KMS-11 (cell line): ENCODE measurements at regions not wholly inside any gene's neighbourhood (a gene's known extent, or its start where the extent isn't known, plus 50 kb on each side); places are given as distances from the start of the nearest gene placed in this dataset.

Source experiments
- H2AFZ ChIP-seq: fragments of 200-600 bp; sonication (generic); 2 replicates; pipeline ENCODE4 v1.6.1; 2016; ENCODE audit warnings: antibody characterized with exemption, mixed run types, low read depth
- H3K27ac ChIP-seq: fragments of 200-600 bp; sonication (generic); 2 replicates; pipeline ENCODE4 v1.6.1; 2016; ENCODE audit warnings: mild to moderate bottlenecking, mixed run types
- H3K27me3 ChIP-seq: fragments of 200-600 bp; sonication (generic); 2 replicates; pipeline ENCODE4 v1.6.1; 2017; ENCODE audit warnings: mild to moderate bottlenecking, low read depth, mixed run types, moderate library complexity; ENCODE audit not compliant: insufficient read depth
- H3K36me3 ChIP-seq: fragments of 200-600 bp; sonication (generic); 2 replicates; pipeline ENCODE4 v1.6.1; 2017; ENCODE audit warnings: mild to moderate bottlenecking, mixed run types; ENCODE audit not compliant: insufficient read depth
- H3K4me1 ChIP-seq: fragments of 200-600 bp; sonication (generic); 2 replicates; pipeline ENCODE4 v1.6.1; 2016; ENCODE audit warnings: mild to moderate bottlenecking, low read depth, mixed run types; ENCODE audit not compliant: poor library complexity, severe bottlenecking
- H3K4me2 ChIP-seq: fragments of 200-600 bp; sonication (generic); 2 replicates; pipeline ENCODE4 v1.7.0; 2016; ENCODE audit warnings: mild to moderate bottlenecking, mixed run types
- H3K4me3 ChIP-seq: fragments of 200-600 bp; sonication (generic); IDR thresholded peaks from 2 replicates; pipeline ENCODE4 v1.6.1; 2017; ENCODE audit warnings: low read depth, low read length, mixed read lengths; ENCODE audit not compliant: insufficient read depth
- H3K79me2 ChIP-seq: fragments of 200-600 bp; sonication (generic); 2 replicates; pipeline ENCODE4 v1.6.1; 2016; ENCODE audit warnings: low read depth, mixed run types; ENCODE audit not compliant: insufficient read depth
- H3K9ac ChIP-seq: fragments of 200-600 bp; sonication (generic); 2 replicates; pipeline ENCODE4 v1.6.1; 2016; ENCODE audit warnings: mild to moderate bottlenecking, mixed run types
- H4K20me1 ChIP-seq: fragments of 200-600 bp; sonication (generic); 2 replicates; pipeline ENCODE4 v1.6.1; 2016; ENCODE audit warnings: mild to moderate bottlenecking, mixed run types; ENCODE audit not compliant: insufficient read depth
- TF ChIP-seq, protein P1 (sequence below): fragments of 200-600 bp; sonication (generic); conservative IDR thresholded peaks from 2 replicates; pipeline ENCODE4 v1.6.1; 2017; ENCODE audit warnings: low read depth, mild to moderate bottlenecking, antibody characterized with exemption, low read length, moderate library complexity, mixed read lengths

DNA sequence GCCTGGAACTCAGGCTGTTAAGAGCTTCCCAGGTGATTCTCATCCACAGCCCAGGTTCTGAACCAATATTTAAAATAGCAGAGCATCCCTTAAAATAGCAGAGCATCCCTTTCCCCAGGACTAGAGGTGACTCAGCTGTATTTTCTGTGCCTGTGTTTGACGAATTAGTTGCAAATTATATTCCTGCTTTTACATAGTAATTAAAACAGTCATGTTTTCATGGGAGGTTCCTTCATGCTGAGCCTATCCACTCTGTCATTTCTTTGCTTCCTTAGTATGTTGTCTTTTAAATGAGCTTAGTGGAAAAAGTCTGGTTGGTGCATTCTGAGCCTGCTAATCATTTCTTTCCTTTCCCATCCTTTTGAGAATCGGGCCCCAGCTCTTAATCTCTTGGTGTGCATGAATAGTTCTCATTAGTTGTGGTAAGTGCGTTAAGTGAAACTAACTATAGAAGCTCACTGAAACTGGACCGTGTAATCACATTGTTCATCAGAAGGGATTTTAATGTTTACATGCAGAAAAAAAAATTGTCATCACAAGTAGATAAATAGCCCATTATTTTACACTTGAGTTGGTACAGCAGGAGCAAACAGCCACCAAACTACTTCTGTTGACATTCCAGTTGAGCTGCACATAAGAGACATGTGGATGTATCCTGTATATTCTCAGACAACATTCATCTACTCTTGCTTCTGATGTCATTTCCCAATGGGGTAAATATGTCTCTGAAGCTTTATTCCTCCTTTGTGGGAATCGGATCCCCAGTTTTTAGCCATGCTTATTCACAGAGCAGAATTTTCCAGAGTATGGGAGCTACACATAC is 596.9 kb upstream of the WWC1 start:
- no peaks in the 10 kb centered on the region for H3K4me1 ChIP-seq
- no peak overlapping the region for H3K4me2 ChIP-seq
- H3K27me3 ChIP-seq = no peaks in the 10 kb centered on the region
- H2AFZ ChIP-seq = no peak overlapping the region
- H3K4me3 ChIP-seq = no peak overlapping the region
- H3K9ac ChIP-seq = no peak overlapping the region
- H3K27ac ChIP-seq = no peak overlapping the region
- H3K79me2 ChIP-seq = no peaks in the 10 kb centered on the region
- H3K36me3 ChIP-seq = no peaks in the 10 kb centered on the region
- TF ChIP-seq, protein P1, sequence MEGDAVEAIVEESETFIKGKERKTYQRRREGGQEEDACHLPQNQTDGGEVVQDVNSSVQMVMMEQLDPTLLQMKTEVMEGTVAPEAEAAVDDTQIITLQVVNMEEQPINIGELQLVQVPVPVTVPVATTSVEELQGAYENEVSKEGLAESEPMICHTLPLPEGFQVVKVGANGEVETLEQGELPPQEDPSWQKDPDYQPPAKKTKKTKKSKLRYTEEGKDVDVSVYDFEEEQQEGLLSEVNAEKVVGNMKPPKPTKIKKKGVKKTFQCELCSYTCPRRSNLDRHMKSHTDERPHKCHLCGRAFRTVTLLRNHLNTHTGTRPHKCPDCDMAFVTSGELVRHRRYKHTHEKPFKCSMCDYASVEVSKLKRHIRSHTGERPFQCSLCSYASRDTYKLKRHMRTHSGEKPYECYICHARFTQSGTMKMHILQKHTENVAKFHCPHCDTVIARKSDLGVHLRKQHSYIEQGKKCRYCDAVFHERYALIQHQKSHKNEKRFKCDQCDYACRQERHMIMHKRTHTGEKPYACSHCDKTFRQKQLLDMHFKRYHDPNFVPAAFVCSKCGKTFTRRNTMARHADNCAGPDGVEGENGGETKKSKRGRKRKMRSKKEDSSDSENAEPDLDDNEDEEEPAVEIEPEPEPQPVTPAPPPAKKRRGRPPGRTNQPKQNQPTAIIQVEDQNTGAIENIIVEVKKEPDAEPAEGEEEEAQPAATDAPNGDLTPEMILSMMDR = no peak
- H4K20me1 ChIP-seq = no peaks in the 10 kb centered on the region

DNA sequence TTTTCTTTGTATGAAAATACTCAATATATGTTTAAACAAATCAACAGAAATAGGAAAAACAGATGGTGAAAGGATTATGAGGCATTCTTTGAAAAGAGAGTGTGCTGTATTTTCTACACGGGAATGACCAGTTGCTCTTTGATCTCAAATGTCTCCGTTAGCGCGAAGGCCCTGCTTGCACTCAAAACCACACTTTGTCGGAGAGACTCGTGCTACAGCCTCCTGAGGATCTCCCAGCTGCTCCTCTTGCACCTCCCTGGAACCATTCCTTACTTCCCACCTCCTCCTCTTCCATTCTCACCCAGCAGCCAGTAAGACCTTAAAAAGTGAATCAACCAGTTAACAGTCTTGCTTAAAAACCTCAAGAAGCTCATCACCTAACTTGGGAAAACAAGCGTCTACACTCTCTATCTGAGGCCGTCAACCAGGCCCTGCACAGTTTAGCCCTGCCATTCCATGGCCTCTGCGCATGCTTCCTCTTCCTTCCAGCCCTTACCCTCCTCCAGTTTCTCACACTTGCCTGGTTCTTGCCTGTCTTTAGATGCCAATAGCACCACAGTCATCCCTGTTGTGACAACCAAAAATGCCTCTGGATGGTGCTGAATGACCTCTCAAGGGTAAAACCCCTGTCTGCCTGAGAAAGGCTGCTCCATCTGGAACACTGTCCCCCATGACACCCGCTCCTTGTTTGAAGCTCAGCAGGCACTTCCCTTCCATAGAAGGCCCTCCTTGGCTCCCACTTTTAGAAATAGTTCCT is 594.7 kb upstream of the WWC1 start:
- Histone ChIP-seq H4K20me1 (no peaks in the 10 kb centered on the region), H2AFZ (no peak overlapping the region)

DNA sequence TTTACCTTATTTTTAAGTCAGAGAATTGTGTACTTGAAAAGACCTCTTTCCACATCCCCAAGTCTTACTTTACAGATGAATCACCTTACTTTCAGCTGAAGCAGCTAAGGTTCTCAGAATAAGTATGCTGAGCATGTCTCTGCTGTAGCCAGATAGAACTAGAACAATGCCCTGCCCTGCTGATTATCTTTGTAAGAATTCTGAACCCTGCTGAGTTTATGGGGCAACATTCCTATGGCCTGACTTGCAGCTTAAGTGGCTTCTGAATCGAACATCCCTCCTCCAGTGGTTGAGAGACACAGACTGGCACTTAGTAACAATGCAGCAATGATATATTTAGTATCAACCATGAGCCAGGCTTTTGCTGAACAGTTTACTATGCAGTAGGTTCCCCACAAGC is 592.0 kb upstream of the WWC1 start:
- Histone ChIP-seq H3K9ac (no peak overlapping the region), H3K27ac (no peak overlapping the region), H3K4me3 (no peak overlapping the region), H3K36me3 (no peaks in the 10 kb centered on the region), H3K79me2 (no peaks in the 10 kb centered on the region), H2AFZ (no peak overlapping the region), H4K20me1 (no peaks in the 10 kb centered on the region), H3K4me1 (no peaks in the 10 kb centered on the region), H3K27me3 (no peaks in the 10 kb centered on the region), H3K4me2 (no peak overlapping the region)
- TF ChIP-seq, protein P1 = no peak

More for the DNA sequence above, 594.7 kb upstream of the WWC1 start:
- Histone ChIP-seq H3K36me3 (no peaks in the 10 kb centered on the region), H3K27ac (no peak overlapping the region), H3K27me3 (no peaks in the 10 kb centered on the region), H3K4me2 (no peak overlapping the region), H3K4me3 (no peak overlapping the region), H3K4me1 (no peaks in the 10 kb centered on the region), H3K9ac (no peak overlapping the region), H3K79me2 (no peaks in the 10 kb centered on the region)
- TF ChIP-seq, protein P1 = no peak

DNA sequence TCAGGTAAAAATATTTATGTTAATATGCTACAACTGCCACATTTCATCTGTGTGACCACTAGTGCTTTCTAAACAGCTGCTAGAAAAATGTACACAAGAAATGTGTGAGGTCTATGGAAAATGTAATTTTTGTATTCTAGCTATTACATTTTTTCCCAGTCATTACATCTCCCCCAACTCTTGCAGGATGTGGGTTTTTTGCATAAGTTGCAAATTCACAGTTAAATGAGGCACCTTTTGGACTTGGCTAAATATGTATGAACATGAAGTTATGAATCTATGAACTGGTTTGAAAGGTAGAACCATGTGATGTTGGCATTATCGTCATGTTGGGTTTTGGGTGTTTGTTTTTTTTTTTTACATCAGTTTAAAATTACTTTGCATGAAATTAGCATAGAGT is 590.4 kb upstream of the WWC1 start:
- H3K4me2 ChIP-seq = no peak overlapping the region
- H3K27me3 ChIP-seq = no peaks in the 10 kb centered on the region
- H3K9ac ChIP-seq = no peak overlapping the region
- TF ChIP-seq, protein P1 = no peak
- H3K4me1 ChIP-seq = no peaks in the 10 kb centered on the region
- H3K79me2 ChIP-seq = no peaks in the 10 kb centered on the region
- no peaks in the 10 kb centered on the region for H4K20me1 ChIP-seq
- H3K36me3 ChIP-seq = no peaks in the 10 kb centered on the region
- no peak overlapping the region for H2AFZ ChIP-seq
- no peak overlapping the region for H3K27ac ChIP-seq
- H3K4me3 ChIP-seq = no peak overlapping the region
